ENCODE measurements at regions not wholly inside any gene's neighbourhood (a gene's known extent, or its start where the extent isn't known, plus 50 kb on each side); places are given as distances from the start of the nearest gene placed in this dataset.
A peak's percentile ranks its signal among the peaks of the same experiment; 100 is the strongest.

DNA sequence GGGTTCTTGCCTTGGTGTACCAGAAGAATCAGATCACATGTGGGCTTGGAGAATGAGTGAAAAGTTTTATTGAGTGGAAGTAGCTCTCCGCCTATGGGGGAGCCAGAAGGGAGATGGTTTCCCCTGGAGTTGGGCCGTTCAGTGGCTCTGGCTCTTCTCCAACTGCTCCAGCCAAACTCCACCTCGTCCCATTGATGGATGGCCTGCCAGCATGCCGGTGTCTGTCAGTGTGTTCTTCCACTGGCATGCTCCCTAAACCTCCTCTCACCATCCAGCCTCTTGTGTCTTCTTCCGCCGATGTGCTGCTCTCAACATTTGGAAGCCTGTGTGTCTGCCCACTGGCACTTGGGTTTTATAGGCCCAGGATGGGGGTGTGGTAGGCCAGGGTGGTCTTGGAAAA is 119.4 kb downstream of the MAP3K21 start (continued):
- TF ChIP-seq MED1 (CRISPR knock-in tag; IDR thresholded peaks at IDR 0.05; ENCODE audit: borderline replicate concordance) (no peak), BDP1 (IDR thresholded peaks at IDR 0.05; ENCODE audit: insufficient read depth, insufficient read length) (no peak), RAD21 (CRISPR knock-in tag; conservative IDR thresholded peaks at IDR 0.05 in 1 of 2, IDR thresholded peaks at IDR 0.05 in 1 of 2) (no peak)

DNA sequence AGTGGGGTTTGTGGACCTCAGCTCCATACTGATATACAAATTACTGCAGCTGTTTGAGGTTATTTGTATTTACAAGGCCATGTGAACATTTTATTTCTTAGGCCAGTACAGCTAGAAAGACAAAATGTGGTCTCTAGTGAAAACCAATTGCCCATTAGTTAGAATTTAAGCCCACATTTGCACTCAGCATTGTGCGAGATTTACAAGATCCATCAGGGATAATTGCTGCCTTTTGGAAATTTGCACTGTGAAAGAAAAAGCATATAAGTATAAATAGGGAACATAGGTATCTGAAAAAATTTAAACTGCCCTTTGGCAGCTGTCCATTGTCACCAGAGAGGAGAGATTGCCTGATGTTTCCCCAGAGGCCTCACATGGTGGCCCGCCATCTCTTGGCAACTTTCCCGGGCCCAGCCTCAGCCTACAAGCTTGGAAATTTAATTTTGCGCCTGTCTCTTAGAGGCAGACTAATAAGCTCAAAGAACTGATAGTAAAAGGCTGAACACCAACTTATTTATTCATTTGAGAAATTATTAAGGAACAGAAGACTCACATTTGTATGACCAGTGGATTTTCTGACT is 120.7 kb downstream of the MAP3K21 start:
- in situ Hi-C loops (cut with MboI): no loop called here
- 6% methylated on average over 4 of the region's 4 CpGs for WGBS (ENCODE audit: insufficient coverage, low coverage, missing lambda C conversion rate)
- TF ChIP-seq PTTG1 (tag; IDR thresholded peaks at IDR 0.05; ENCODE audit: low read depth) (no peak), KDM4B (IDR thresholded peaks at IDR 0.05; ENCODE audit: borderline replicate concordance in 2 of 2, low read depth in 1 of 2) (no peak), YY1 (IDR thresholded peaks at IDR 0.05; ENCODE audit: borderline replicate concordance in 1 of 3, control insufficient read depth in 1 of 3, extremely low read depth in 1 of 3, insufficient read depth in 3 of 3, insufficient read length in 1 of 3, insufficient replicate concordance in 2 of 3, low read depth in 1 of 3, low read length in 2 of 3) (no peak), NFIC (IDR thresholded peaks at IDR 0.05) (peak; percentile 74), ZSCAN32 (CRISPR knock-in tag; IDR thresholded peaks at IDR 0.05) (no peak)
- TF ChIP-seq, protein P1, sequence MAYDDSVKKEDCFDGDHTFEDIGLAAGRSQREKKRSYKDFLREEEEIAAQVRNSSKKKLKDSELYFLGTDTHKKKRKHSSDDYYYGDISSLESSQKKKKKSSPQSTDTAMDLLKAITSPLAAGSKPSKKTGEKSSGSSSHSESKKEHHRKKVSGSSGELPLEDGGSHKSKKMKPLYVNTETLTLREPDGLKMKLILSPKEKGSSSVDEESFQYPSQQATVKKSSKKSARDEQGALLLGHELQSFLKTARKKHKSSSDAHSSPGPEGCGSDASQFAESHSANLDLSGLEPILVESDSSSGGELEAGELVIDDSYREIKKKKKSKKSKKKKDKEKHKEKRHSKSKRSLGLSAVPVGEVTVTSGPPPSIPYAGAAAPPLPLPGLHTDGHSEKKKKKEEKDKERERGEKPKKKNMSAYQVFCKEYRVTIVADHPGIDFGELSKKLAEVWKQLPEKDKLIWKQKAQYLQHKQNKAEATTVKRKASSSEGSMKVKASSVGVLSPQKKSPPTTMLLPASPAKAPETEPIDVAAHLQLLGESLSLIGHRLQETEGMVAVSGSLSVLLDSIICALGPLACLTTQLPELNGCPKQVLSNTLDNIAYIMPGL (CRISPR knock-in tag; IDR thresholded peaks at IDR 0.05): no peak
- TF ChIP-seq, protein P2, sequence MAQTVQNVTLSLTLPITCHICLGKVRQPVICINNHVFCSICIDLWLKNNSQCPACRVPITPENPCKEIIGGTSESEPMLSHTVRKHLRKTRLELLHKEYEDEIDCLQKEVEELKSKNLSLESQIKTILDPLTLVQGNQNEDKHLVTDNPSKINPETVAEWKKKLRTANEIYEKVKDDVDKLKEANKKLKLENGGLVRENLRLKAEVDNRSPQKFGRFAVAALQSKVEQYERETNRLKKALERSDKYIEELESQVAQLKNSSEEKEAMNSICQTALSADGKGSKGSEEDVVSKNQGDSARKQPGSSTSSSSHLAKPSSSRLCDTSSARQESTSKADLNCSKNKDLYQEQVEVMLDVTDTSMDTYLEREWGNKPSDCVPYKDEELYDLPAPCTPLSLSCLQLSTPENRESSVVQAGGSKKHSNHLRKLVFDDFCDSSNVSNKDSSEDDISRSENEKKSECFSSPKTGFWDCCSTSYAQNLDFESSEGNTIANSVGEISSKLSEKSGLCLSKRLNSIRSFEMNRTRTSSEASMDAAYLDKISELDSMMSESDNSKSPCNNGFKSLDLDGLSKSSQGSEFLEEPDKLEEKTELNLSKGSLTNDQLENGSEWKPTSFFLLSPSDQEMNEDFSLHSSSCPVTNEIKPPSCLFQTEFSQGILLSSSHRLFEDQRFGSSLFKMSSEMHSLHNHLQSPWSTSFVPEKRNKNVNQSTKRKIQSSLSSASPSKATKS (CRISPR knock-in tag; IDR thresholded peaks at IDR 0.05): no peak

More for the DNA sequence above, 120.7 kb downstream of the MAP3K21 start:
- no peak overlapping the region for H3K27ac ChIP-seq (ENCODE audit: extremely low read depth, low read depth, low read length)
- no peaks in the 10 kb centered on the region for H4K20me1 ChIP-seq (replicated peaks; ENCODE audit: control insufficient read depth, insufficient read depth, low read length)
- DNase-seq (ENCODE audit: extremely low read depth in 1 of 4, low spot score in 3 of 4) (peak in 1 of 4 experiments; percentile 43), FAIRE-seq (no peak), ATAC-seq (peak; percentile 61; the same call in 2 of the 3 replicates)
- peaks cover 0 to 3% of the 10 kb centered on the region in 2 experiments; a peak in 1 of 5 replicates for H3K4me1 ChIP-seq (replicated peaks in 1 of 2; ENCODE audit: control insufficient read depth in 2 of 2, insufficient read depth in 2 of 2, low read length in 2 of 2)
- H3K27me3 ChIP-seq (ENCODE audit: control insufficient read depth in 2 of 2, insufficient read depth in 2 of 2, low read length in 2 of 2): no peaks in the 10 kb centered on the region
- intact Hi-C loops (cut with micrococcal nuclease): no loop called here
- no peaks in the 10 kb centered on the region for H3K36me3 ChIP-seq (ENCODE audit: control insufficient read depth, insufficient read depth, low read length)
- peak overlapping the region; percentile 25 for H2AFZ ChIP-seq (ENCODE audit: low read depth, low read length)
- no TSS peak for BruUV-seq (replicated peaks)
- peaks cover 14% of the 10 kb centered on the region; the same call in 1 of the 2 replicates for H3K9me3 ChIP-seq (replicated peaks; ENCODE audit: control insufficient read depth, insufficient read depth, low read depth, low read length)
- ChIA-PET POLR2A (no interaction called here), CTCF (ENCODE audit: low intra/inter-chr PET ratio) (interaction anchor here (0.9 kb wide), 1 partner anchor 343 kb away, joined by 3 read pairs; no protein-coding TSS in a partner anchor)
- H3K79me2 ChIP-seq (ENCODE audit: control insufficient read depth, insufficient read depth, low read length): no peaks in the 10 kb centered on the region
- H3K4me3 ChIP-seq: no peak overlapping the region
- no peak overlapping the region for H3K9ac ChIP-seq (ENCODE audit: insufficient read depth in 1 of 2, low read depth in 2 of 2, low read length in 2 of 2)
- no peak overlapping the region for H3K4me2 ChIP-seq (ENCODE audit: insufficient read depth, low read length)
- H3K9me1 ChIP-seq (ENCODE audit: control insufficient read depth, insufficient read depth, low read length): no peaks in the 10 kb centered on the region
